Activated T-helper 9 cell treated with anti-CD3 and anti-CD28 coated beads, Interleukin-2, amount 50 U/mL, for 16 hours (primary cell): ENCODE measurements at regions not wholly inside any gene's neighbourhood (a gene's known extent, or its start where the extent isn't known, plus 50 kb on each side); places are given as distances from the start of the nearest gene placed in this dataset.

Source experiments
- DNase-seq: peaks from one replicate; pipeline ENCODE4 v3.0.0-alpha.2; 2020; ENCODE audit warnings: low read depth

DNA sequence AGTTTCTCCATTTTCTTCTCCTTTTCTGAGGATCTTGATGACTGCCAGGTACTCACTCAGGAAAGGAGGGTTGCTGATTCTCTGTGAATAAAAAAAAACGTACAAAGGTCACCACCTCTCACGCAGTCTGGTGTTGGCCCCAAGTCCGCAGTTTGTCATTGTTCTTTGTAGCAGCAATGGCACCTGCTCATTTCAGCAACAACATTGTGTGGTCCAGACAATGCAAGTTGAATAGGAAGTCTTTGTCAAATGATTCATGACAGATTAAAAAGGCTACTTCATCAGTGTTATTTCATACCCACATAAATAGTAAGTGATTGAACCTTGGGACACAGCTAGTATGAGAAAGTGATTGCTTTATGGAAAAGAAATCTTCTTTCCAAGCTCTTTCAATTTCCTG is 653.5 kb upstream of the MGMT start:
- DNase-seq, result no peak

DNA sequence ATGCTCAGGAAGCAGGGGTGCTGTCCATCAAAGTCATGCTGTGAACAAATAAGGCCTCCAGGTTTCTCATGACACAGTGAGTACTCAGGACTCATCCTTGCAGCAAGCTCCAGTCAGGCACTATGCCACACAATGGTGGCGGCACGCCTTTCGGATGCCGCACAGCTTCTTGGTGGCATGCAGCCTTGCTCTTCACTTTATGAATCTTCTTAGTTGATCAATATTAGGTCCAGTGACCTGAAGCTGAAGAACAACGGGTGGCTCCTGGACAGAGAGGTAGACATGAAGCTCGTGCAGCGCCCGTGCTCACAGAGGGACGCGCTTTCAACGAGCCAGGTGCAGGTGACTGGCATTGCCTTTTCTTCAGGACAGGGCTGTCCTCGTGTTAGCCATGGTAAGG is 653.0 kb upstream of the MGMT start:
- no peak for DNase-seq

GRCh38 chr10:128814782-128815181 is 652.3 kb upstream of the MGMT start:
- DNase-seq, result no peak

- no peak for DNase-seq
These were observed 650.3 kb upstream of the MGMT start for GRCh38 chr10:128816726-128817125.

- DNase-seq, result no peak
These were observed 649.4 kb upstream of the MGMT start for GRCh38 chr10:128817636-128818035.

DNA sequence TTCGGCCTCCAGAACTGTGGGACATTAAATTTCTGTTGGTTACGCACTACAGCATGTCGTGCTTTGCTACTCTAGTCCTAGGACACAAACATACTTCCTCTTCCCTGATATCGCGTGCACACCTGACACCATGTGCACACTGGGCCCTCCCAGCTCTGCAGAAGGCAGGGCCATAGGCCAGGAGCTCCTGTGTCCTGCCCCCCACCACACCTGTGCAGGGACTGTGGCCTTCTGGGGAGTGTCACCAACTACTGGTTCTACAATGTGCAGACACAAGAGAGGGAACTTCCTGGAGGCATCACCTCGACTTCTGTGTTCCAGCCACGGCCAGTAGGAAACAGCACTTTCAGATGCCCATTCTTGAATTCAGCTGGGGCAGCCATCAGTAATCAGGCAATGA is 646.4 kb upstream of the MGMT start:
- DNase-seq, result no peak

GRCh38 chr10:128823201-128823600 is 643.8 kb upstream of the MGMT start:
- DNase-seq, result no peak

- no peak for DNase-seq
These were observed 641.4 kb upstream of the MGMT start for GRCh38 chr10:128825626-128826025.

DNA sequence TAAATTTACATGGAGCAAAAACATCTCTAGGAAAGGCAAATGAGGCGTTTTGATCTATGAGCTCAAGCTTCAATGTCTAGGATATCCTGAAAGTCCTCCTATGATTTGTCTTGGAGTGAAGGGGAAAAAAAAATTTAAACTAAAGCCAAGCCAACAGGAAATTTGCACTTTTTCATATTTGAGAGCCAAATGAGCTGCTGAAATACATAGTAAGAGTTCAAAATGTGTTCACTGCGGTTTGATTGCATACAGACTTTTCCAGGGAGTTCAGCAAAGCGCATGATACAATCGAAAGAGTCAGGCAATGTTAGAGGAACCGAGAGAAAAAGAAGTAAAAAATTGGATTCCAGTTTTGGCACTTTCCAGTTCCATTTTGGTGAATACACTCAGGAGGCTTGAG is 633.4 kb upstream of the MGMT start:
- no peak for DNase-seq

- no peak for DNase-seq
These were observed 631.7 kb upstream of the MGMT start for GRCh38 chr10:128835361-128835760.

GRCh38 chr10:128837478-128837877 is 629.6 kb upstream of the MGMT start:
- no peak for DNase-seq

- DNase-seq, result no peak
These were observed 627.9 kb upstream of the MGMT start for GRCh38 chr10:128839134-128839533.

GRCh38 chr10:128839701-128840100 is 627.3 kb upstream of the MGMT start:
- no peak for DNase-seq

DNA sequence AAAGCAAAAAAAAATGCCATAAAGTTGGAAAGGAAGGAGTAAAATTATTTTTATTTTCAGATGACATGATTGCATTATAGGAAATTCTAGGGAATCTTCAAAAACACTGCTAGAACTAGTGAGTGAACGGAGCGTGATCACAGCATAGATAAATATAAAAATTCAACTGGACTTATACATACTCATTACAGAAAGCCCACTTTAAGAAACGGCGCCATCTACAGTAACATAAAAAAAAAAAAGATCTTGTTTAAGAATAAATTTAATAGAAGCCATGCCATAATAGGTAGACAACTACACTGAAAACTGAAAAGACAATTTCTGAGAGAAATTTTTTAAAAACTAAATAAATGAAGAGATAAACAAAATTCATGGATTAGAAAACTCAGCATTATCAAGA is 623.1 kb upstream of the MGMT start:
- no peak for DNase-seq

DNA sequence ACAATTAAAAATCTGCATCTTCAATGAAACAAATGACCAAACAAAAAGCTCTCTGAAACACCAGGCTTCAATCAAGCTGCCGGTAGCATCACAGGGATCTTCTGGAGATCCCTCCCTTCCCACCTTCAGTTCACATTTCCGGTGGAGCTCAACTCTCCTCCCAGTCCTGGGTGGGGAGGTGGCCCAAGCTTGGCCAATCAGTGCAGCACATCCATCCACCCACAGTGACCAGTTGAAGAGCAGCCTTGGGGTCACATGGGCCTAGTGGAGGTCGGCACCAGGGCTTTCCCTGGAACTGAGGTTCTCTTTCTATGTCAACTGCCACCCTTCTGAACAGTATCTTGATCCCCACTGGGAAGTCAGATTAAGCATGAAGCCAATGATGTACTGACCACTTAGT is 620.1 kb upstream of the MGMT start:
- no peak for DNase-seq

GRCh38 chr10:128848810-128849209 is 618.2 kb upstream of the MGMT start:
- DNase-seq, result no peak

DNA sequence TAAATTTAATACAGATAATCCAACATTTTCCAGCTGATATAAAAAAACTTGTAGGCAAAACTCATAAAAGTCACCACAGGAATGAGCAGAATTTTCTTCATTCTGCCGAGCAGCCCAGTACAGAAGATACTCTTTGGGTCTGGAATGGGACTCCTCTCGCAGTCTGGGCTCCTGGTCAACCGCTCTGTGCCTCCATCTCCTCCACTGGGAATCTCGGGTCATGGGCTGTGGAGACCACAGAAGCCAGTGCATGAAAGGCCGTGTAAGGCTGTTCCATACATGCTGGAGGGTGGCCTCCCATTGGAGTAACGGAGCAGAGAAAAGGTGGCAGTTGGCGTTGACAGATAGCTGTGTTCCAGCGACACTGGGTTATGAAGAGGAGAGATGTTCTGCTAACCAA is 616.4 kb upstream of the MGMT start:
- no peak for DNase-seq

GRCh38 chr10:128851281-128851680 is 615.8 kb upstream of the MGMT start:
- no peak for DNase-seq

GRCh38 chr10:128851726-128852125 is 615.3 kb upstream of the MGMT start:
- no peak for DNase-seq

GRCh38 chr10:128852449-128852848 is 614.6 kb upstream of the MGMT start:
- DNase-seq, result no peak

GRCh38 chr10:128852902-128853301 is 614.1 kb upstream of the MGMT start:
- no peak for DNase-seq

GRCh38 chr10:128853537-128853936 is 613.5 kb upstream of the MGMT start:
- DNase-seq, result no peak

DNA sequence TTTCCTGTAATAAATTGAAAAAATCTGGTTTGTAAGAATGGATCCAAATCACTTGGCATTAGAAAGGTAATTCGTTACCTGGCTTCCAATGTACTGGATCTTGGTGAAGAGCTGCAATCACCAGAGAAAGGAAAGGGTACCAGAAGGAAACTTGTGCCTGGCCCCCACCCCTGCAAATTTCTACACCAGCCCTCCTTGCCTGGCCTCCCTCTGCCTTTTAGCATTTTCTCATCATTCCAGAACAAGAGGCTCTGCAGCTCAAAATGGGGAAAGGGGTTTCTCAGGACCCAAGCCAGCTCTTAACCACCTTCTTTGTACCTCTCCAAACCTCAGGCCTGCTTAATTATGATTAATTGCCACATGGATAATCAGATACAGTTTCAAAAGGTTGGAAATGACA is 612.8 kb upstream of the MGMT start:
- DNase-seq, result no peak

DNA sequence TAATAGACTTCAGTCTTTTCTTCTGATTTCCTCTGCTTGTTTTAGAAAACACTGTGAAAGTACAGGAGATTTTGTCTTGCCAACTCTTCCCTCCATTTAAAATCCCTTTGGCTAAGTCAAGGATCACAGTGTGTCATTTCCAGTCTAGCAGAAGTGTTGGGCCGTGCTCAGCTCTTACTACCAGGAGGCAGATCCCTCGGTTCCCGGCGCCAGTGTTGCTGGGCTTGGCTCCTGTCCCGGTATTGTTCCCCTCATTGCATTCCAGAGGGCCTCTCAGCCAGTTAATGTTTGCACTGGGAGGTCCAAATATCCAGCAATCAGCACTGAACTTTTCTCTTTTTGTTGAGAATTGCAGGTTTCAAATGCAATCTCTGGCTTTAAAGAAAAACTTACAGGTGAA is 612.1 kb upstream of the MGMT start:
- no peak for DNase-seq
